HG03469 (cell line): ENCODE measurements at regions not wholly inside any gene's neighbourhood (a gene's known extent, or its start where the extent isn't known, plus 50 kb on each side); places are given as distances from the start of the nearest gene placed in this dataset.
"Not testable (repeated sequence)": the region's sequence is repeated elsewhere in the genome, so short reads cannot be mapped to it uniquely, and the experiment has no call there.

Experiments used
- ATAC-seq: cut with Tn5 transposase; IDR thresholded peaks from one replicate; pipeline ENCODE4 v1.9.1; 2021; ENCODE audit warnings: mild to moderate bottlenecking, moderate library complexity, moderate number of reproducible peaks; ENCODE audit not compliant: unreplicated experiment

- no peak for ATAC-seq
Observed at GRCh38 chr4:148676344-148676743, 234.1 kb upstream of the NR3C2 start.

DNA sequence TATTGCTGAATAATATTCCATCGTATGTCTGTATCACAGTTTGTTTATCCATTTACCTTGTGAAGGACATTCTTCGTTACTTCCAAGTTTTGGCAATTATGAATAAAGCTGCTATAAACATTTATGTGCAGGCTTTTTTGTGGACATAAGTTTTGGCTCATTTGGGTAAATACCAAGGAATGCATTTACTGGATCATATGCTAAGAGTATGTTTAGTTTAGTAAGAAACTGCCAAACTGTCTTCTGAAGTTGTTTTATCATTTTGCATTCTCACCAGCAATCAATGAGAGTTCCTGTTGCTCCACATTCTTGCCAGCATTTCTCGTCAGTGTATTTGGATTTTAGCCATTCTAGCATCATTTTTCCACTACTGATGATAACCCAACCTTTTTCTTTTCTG, 232.7 kb upstream of the NR3C2 start:
- no peak for ATAC-seq

- ATAC-seq, result no peak
Observed at GRCh38 chr4:148664636-148665035, 222.4 kb upstream of the NR3C2 start.

- ATAC-seq, result no peak
Observed at GRCh38 chr4:148654131-148654530, 211.9 kb upstream of the NR3C2 start.

- no peak for ATAC-seq
Observed at GRCh38 chr4:148653681-148654080, 211.5 kb upstream of the NR3C2 start.

DNA sequence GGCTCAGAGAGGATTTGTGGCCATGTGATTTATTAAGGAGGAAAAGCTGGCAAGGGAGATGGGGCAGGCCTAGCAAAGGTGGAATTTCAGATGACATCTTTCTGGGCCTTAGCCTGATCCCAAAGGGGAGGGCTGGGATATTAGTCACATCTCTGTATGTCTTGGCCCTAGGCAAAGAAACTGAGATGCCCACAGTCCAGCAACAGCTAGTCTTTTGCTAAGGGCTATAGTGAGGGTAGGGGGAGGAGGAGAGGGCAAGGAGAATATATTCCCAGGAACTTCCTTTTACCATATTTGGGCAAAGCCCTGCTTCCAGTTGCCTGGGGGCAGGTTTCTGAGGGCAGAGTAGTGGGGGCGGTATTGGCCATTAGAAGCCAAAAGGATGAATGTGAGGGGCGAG, 209.8 kb upstream of the NR3C2 start:
- ATAC-seq, result no peak

- no peak for ATAC-seq
Observed at GRCh38 chr4:148649652-148650331, 207.6 kb upstream of the NR3C2 start.

GRCh38 chr4:148643851-148644250, 201.6 kb upstream of the NR3C2 start:
- ATAC-seq, result no peak

DNA sequence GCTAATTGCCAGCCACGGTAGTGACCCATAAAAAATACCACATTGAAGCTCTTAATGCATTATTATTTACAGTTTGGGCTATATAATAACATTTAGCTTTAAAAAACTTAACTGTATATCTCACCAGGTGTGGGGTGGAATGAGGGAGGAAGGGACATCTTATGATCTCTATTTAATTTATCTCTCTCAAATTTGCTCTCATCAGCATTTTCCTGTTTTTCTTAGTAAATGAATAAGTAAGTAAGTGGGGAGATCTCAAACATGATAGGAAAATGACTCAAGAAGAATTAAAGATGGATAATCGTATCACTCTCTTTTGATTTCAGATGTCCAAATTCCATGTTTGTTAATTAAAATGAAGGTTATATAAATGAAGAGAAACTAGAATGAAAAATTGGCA, 200.7 kb upstream of the NR3C2 start:
- ATAC-seq, result no peak

DNA sequence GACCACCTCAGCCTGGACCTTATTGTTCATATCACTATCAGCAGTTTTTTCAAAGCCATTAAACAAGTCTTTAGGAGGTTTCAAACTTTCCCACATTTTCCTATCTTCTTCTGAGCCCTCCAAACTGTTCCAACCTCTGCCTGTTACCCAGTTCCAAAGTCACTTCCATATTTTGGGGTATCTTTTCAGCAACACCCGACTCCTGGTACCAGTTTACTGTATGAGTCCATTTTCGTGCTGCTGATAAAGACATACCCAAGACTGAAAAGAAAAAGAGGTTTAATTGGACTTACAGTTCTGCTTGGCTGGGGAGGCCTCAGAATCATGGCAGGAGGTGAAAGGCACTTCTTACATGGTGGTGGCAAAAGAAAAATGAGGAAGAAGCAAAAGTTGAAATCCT, 195.9 kb upstream of the NR3C2 start:
- not testable (repeated sequence) for ATAC-seq

DNA sequence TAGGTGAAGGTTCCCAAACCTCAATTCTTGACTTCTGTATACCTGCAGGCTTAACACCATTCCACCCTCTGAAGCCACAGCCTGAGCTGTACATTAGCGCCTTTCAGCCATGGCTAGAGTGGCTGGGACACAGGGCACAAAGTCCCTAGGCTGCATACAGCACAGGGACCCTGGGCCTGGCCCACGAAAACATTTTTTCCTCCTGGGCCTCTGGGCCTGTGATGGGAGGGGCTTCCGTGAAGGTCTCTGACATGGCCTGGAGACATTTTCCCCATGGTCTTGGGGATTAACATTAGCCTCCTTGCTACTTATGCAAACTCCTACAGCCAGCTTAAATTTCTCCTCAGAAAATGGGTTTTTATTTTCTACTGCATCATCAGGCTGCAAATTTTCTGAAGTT, 195.2 kb upstream of the NR3C2 start:
- ATAC-seq, result not testable (repeated sequence)

DNA sequence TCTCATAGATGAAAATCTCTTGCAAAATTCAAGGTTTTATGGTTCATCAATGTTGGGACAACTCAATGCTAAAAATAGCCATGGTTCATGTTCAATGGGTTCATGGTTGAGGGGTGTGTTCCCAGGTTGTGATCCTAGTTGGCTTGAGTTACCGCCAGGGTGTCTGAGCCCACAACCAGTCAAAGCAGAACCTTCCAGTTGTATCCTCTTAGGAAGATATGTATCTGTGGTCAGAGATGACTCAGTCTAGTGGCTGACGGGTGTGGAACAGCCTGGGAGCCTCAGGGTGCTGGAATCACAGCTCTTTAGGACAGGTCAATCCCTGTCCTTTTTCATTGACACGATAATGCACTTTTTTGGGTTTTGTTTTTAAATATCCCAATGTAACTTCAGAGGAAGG, 192.3 kb upstream of the NR3C2 start:
- ATAC-seq, result no peak

GRCh38 chr4:148633720-148634119, 191.5 kb upstream of the NR3C2 start:
- ATAC-seq, result no peak

DNA sequence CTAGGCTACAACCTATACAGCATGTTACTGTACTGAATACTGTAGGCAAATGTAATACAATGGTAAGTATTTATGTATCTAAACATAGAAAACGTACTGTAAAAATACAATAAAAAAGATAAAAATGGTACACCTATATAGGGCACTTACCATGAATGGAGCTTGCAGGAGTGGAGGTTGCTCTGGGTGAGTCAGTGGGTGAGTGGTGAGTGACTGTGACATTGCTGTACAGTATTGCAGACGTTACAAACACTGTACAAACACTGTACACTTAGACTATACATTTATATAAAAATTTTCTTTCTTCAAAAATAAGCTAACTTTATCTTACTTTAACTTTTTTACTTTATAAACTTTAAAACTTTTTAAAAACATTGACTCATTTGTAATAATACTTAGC, 190.3 kb upstream of the NR3C2 start:
- no peak for ATAC-seq

GRCh38 chr4:148630051-148630450, 187.8 kb upstream of the NR3C2 start:
- no peak for ATAC-seq

- no peak for ATAC-seq
Observed at GRCh38 chr4:148618856-148619255, 176.6 kb upstream of the NR3C2 start.

DNA sequence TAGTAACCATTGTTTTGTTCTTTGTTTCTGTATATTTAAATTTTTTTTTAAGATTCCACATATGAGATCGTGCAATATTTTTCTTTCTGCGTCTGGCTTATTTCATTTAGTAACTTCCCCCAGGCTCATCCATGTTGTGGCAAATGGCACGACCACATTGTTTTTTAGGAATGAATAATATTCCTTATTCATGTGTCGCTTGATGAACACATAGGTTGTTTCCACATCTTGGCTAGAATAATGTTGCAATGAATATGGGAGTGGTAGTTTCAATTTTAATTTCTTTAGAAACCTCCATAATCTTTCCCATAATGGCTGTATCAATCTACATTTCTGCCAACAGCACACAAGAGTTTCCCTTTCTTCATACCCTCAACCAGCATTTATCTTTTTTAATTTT, 166.8 kb upstream of the NR3C2 start:
- ATAC-seq, result no peak

DNA sequence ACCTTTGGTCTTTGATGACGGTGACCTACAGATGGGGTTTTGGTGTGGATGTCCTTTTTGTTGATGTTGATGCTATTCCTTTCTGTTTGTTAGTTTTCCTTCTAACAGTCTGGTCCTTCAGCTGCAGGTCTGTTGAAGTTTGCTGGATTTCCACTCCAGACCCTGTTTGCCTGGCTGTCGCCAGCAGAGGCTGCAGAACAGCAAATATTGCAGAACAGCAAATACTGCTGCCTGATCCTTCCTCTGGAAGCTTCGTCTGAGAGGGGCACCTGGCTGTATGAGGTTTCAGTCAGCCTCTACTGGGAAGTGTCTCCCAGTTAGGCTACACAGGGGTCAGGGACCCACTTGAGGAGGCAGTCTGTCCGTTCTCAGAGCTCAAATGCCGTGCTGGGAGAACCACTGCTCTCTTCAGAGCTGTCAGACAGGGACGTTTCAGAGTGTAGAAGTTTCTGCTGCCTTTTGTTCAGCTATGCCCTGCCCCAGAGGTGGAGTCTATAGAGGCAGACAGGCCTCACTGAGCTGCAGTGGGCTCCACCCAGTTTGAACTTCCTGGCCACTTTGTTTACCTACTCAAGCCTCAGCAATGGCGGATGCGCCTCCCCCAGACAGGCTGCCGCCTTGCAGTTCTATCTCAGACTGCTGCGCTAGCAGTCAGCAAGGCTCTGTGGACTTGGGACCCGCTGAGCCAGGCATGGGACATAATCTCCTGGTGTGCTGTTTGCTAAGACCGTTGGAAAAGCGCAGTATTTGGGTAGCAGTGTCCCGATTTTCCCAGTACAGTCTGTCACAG, 156.4 kb upstream of the NR3C2 start:
- ATAC-seq, result not testable (repeated sequence)

GRCh38 chr4:148589182-148589581, 147.0 kb upstream of the NR3C2 start:
- ATAC-seq, result no peak

- no peak for ATAC-seq
Observed at GRCh38 chr4:148575577-148575976, 133.4 kb upstream of the NR3C2 start.

GRCh38 chr4:148574911-148575310, 132.7 kb upstream of the NR3C2 start:
- ATAC-seq, result no peak

DNA sequence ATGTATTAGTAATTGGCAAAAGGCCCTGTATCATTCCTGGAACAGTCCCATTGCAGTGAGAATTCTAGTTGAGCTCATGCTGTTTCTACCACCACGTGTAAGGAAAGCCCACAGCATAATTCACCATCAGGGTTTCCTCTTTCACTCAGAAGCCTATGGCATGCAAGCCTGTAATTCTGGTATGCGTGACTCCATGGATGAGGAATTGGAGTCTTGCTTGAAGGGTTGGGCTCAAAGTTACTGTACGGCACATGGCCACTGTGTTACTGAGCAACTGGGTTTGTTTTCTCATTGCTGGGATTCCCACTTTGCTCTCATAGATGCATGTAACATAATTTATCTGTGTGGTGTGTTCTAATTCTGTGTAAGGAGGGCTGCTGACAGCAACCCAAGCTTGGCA, 132.3 kb upstream of the NR3C2 start:
- ATAC-seq, result no peak

DNA sequence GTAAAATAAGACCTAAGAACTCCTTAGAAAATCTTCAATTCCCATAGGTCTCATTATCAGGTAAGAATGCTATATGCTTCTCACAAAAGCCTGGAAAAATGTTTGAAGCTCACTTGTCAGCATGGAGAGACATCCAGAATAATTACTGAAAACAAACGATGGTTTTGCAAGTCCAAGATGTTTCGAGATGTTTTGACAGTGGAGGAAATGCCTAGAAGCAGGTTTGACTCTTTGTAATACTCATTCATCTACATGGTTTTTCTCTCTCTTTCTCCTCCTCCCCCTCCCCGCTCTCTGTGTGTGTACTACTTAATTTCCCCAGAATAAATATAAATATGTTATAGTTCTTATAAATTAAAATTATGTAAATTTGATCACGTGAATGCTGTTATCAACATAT, 131.9 kb upstream of the NR3C2 start:
- no peak for ATAC-seq
